ENCODE measurements at regions not wholly inside any gene's neighbourhood (a gene's known extent, or its start where the extent isn't known, plus 50 kb on each side); places are given as distances from the start of the nearest gene placed in this dataset.

GRCh38 chr9:130766021-130766926, 68.8 kb upstream of the ABL1 start:
- no peaks in the 10 kb centered on the region for H3K36me3 ChIP-seq (ENCODE audit: control insufficient read depth, insufficient read depth, low read length)
- ChIA-PET CTCF (no interaction called here), POLR2A (interaction anchor here (0.5 kb wide), 1 partner anchor 152 kb away, joined by 4 read pairs; no protein-coding TSS in a partner anchor)
- intact Hi-C loops (cut with micrococcal nuclease; ENCODE audit: unreplicated experiment) (no loop called here), in situ Hi-C loops (cut with HindIII; ENCODE audit: low pct_unique_long_range_greater_than_20kb, low sequenced_read_pairs) (no loop called here)
- TF ChIP-seq TCF7L2 (IDR thresholded peaks at IDR 0.05; ENCODE audit: low read depth, low read length): no peak
- TF ChIP-seq SIN3A (IDR thresholded peaks at IDR 0.05; ENCODE audit: borderline replicate concordance, insufficient read depth, low read depth, low read length): no peak
- no peak for TF ChIP-seq POLR2AphosphoS5 (IDR thresholded peaks at IDR 0.05; ENCODE audit: low read depth, low read length)
- TF ChIP-seq, protein P1, sequence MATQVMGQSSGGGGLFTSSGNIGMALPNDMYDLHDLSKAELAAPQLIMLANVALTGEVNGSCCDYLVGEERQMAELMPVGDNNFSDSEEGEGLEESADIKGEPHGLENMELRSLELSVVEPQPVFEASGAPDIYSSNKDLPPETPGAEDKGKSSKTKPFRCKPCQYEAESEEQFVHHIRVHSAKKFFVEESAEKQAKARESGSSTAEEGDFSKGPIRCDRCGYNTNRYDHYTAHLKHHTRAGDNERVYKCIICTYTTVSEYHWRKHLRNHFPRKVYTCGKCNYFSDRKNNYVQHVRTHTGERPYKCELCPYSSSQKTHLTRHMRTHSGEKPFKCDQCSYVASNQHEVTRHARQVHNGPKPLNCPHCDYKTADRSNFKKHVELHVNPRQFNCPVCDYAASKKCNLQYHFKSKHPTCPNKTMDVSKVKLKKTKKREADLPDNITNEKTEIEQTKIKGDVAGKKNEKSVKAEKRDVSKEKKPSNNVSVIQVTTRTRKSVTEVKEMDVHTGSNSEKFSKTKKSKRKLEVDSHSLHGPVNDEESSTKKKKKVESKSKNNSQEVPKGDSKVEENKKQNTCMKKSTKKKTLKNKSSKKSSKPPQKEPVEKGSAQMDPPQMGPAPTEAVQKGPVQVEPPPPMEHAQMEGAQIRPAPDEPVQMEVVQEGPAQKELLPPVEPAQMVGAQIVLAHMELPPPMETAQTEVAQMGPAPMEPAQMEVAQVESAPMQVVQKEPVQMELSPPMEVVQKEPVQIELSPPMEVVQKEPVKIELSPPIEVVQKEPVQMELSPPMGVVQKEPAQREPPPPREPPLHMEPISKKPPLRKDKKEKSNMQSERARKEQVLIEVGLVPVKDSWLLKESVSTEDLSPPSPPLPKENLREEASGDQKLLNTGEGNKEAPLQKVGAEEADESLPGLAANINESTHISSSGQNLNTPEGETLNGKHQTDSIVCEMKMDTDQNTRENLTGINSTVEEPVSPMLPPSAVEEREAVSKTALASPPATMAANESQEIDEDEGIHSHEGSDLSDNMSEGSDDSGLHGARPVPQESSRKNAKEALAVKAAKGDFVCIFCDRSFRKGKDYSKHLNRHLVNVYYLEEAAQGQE (IDR thresholded peaks at IDR 0.05; ENCODE audit: insufficient read depth in 1 of 2, low read depth in 2 of 2, low read length in 1 of 2): no peak
- TF ChIP-seq, protein P2, sequence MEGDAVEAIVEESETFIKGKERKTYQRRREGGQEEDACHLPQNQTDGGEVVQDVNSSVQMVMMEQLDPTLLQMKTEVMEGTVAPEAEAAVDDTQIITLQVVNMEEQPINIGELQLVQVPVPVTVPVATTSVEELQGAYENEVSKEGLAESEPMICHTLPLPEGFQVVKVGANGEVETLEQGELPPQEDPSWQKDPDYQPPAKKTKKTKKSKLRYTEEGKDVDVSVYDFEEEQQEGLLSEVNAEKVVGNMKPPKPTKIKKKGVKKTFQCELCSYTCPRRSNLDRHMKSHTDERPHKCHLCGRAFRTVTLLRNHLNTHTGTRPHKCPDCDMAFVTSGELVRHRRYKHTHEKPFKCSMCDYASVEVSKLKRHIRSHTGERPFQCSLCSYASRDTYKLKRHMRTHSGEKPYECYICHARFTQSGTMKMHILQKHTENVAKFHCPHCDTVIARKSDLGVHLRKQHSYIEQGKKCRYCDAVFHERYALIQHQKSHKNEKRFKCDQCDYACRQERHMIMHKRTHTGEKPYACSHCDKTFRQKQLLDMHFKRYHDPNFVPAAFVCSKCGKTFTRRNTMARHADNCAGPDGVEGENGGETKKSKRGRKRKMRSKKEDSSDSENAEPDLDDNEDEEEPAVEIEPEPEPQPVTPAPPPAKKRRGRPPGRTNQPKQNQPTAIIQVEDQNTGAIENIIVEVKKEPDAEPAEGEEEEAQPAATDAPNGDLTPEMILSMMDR (IDR thresholded peaks at IDR 0.05): no peak
- ATAC-seq (no peak), DNase-seq (ENCODE audit: low read depth, low spot score) (no peak)
- no peak overlapping the region for H3K27ac ChIP-seq (ENCODE audit: low read length)
- BruUV-seq (replicated peaks): no TSS peak
- peaks cover 10% of the 10 kb centered on the region; the same call in 1 of the 2 replicates for H3K4me1 ChIP-seq (ENCODE audit: control insufficient read depth, insufficient read depth, low read length)
- no peaks in the 10 kb centered on the region for H3K9me3 ChIP-seq (ENCODE audit: control insufficient read depth, insufficient read depth, low read depth, low read length)
- no peak overlapping the region for H3K4me3 ChIP-seq (ENCODE audit: low read depth in 2 of 2, low read length in 2 of 2)
- H3K27me3 ChIP-seq (ENCODE audit: control insufficient read depth, insufficient read depth, low read length): no peaks in the 10 kb centered on the region

- H3K36me3 ChIP-seq (ENCODE audit: control insufficient read depth, insufficient read depth, low read length): no peaks in the 10 kb centered on the region
- H3K27me3 ChIP-seq (ENCODE audit: control insufficient read depth, insufficient read depth, low read length): no peaks in the 10 kb centered on the region
- in situ Hi-C loops (cut with HindIII; ENCODE audit: low pct_unique_long_range_greater_than_20kb, low sequenced_read_pairs) (no loop called here), intact Hi-C loops (cut with micrococcal nuclease; ENCODE audit: unreplicated experiment) (no loop called here)
- no peaks in the 10 kb centered on the region for H3K9me3 ChIP-seq (ENCODE audit: control insufficient read depth, insufficient read depth, low read depth, low read length)
- BruUV-seq (replicated peaks): no TSS peak
- H3K27ac ChIP-seq (ENCODE audit: low read length): no peak overlapping the region
- TF ChIP-seq SIN3A (IDR thresholded peaks at IDR 0.05; ENCODE audit: borderline replicate concordance, insufficient read depth, low read depth, low read length): no peak
- TF ChIP-seq, protein P2 (IDR thresholded peaks at IDR 0.05): no peak
- TF ChIP-seq, protein P1 (IDR thresholded peaks at IDR 0.05; ENCODE audit: insufficient read depth in 1 of 2, low read depth in 2 of 2, low read length in 1 of 2): no peak
- TF ChIP-seq POLR2AphosphoS5 (IDR thresholded peaks at IDR 0.05; ENCODE audit: low read depth, low read length): no peak
- no peak for TF ChIP-seq TCF7L2 (IDR thresholded peaks at IDR 0.05; ENCODE audit: low read depth, low read length)
- peaks cover 10% of the 10 kb centered on the region; the same call in 1 of the 2 replicates for H3K4me1 ChIP-seq (ENCODE audit: control insufficient read depth, insufficient read depth, low read length)
- POLR2A ChIA-PET: interaction anchor here (0.5 kb wide), 1 partner anchor 151 kb away, joined by 4 read pairs; no protein-coding TSS in a partner anchor
- no peak overlapping the region for H3K4me3 ChIP-seq (ENCODE audit: low read depth in 2 of 2, low read length in 2 of 2)
- DNase-seq (ENCODE audit: low read depth, low spot score) (no peak), ATAC-seq (no peak)
- CTCF ChIA-PET: no interaction called here
Measured at GRCh38 chr9:130766927-130767307, 68.1 kb upstream of the ABL1 start.

Data from Panc1 (cell line).